Activated CD8-positive, alpha-beta memory T cell treated with anti-CD3 and anti-CD28 coated beads for 36 hours (primary cell): ENCODE measurements at regions not wholly inside any gene's neighbourhood (a gene's known extent, or its start where the extent isn't known, plus 50 kb on each side); places are given as distances from the start of the nearest gene placed in this dataset.

Experiments
- CTCF ChIA-PET: fragments of 350-600 bp; sonication (Branson Sonifier 250); formaldehyde crosslinking; loops from one replicate; lab custom pipeline; 2021; ENCODE audit warnings: antibody characterized with exemption; lab: Charles Lee
- POLR2A ChIA-PET: fragments of 350-600 bp; sonication (Branson Sonifier 250); formaldehyde crosslinking; loops from one replicate; lab custom pipeline; 2021; ENCODE audit warnings: antibody characterized with exemption; lab: Charles Lee

GRCh38 chr2:111219285-111219684 is 98.6 kb downstream of the BCL2L11 start:
- CTCF ChIA-PET, result no interaction called here
- POLR2A ChIA-PET, result no interaction called here

GRCh38 chr2:111219734-111220505 is 99.2 kb downstream of the BCL2L11 start:
- POLR2A ChIA-PET, result no interaction called here
- CTCF ChIA-PET, result no interaction called here

- CTCF ChIA-PET, result no interaction called here
- POLR2A ChIA-PET, result no interaction called here
Observed at GRCh38 chr2:111220962-111221361, 100.2 kb downstream of the BCL2L11 start.

GRCh38 chr2:111221701-111222100 is 101.0 kb downstream of the BCL2L11 start:
- POLR2A ChIA-PET, result no interaction called here
- CTCF ChIA-PET, result no interaction called here

- CTCF ChIA-PET, result no interaction called here
- POLR2A ChIA-PET, result no interaction called here
Observed at GRCh38 chr2:111222204-111222866, 101.6 kb downstream of the BCL2L11 start.

- POLR2A ChIA-PET, result no interaction called here
- CTCF ChIA-PET, result no interaction called here
Observed at GRCh38 chr2:111225856-111226255, 105.1 kb downstream of the BCL2L11 start.

GRCh38 chr2:111226876-111227700 is 106.4 kb downstream of the BCL2L11 start:
- ChIA-PET CTCF (no interaction called here), POLR2A (no interaction called here)

- ChIA-PET POLR2A (no interaction called here), CTCF (no interaction called here)
Observed at GRCh38 chr2:111227716-111228141, 107.0 kb downstream of the BCL2L11 start.

- ChIA-PET POLR2A (no interaction called here), CTCF (no interaction called here)
Observed at GRCh38 chr2:111231532-111232252, 111.0 kb downstream of the BCL2L11 start.

- POLR2A ChIA-PET, result no interaction called here
- CTCF ChIA-PET, result no interaction called here
Observed at GRCh38 chr2:111235192-111236015, 114.7 kb downstream of the BCL2L11 start.

- CTCF ChIA-PET, result no interaction called here
- POLR2A ChIA-PET, result no interaction called here
Observed at GRCh38 chr2:111236025-111236424, 115.3 kb downstream of the BCL2L11 start.

GRCh38 chr2:111238296-111238695 is 117.6 kb downstream of the BCL2L11 start:
- POLR2A ChIA-PET, result no interaction called here
- CTCF ChIA-PET, result no interaction called here

- POLR2A ChIA-PET, result no interaction called here
- CTCF ChIA-PET, result interaction anchor here (0.6 kb wide), 1 partner anchor 144 kb away, joined by 3 read pairs; no protein-coding TSS in a partner anchor
Observed at GRCh38 chr2:111239107-111239506, 118.4 kb downstream of the BCL2L11 start.

- ChIA-PET POLR2A (no interaction called here), CTCF (interaction anchor here (0.6 kb wide), 1 partner anchor 145 kb away, joined by 3 read pairs; no protein-coding TSS in a partner anchor)
Observed at GRCh38 chr2:111239581-111240249, 119.0 kb downstream of the BCL2L11 start.

- CTCF ChIA-PET, result no interaction called here
Observed at GRCh38 chr2:111243295-111243694, 122.6 kb downstream of the BCL2L11 start.

GRCh38 chr2:111244864-111245263 is 124.2 kb downstream of the BCL2L11 start:
- ChIA-PET CTCF (no interaction called here), POLR2A (no interaction called here)

More at GRCh38 chr2:111243295-111243694, 122.6 kb downstream of the BCL2L11 start:
- POLR2A ChIA-PET, result no interaction called here

- ChIA-PET CTCF (no interaction called here), POLR2A (no interaction called here)
Observed at GRCh38 chr2:111246620-111247061, 125.9 kb downstream of the BCL2L11 start.

GRCh38 chr2:111247491-111247890 is 126.8 kb downstream of the BCL2L11 start:
- CTCF ChIA-PET, result no interaction called here
- POLR2A ChIA-PET, result no interaction called here
